CD4-positive, alpha-beta T cell (primary cell): ENCODE measurements at regions not wholly inside any gene's neighbourhood (a gene's known extent, or its start where the extent isn't known, plus 50 kb on each side); places are given as distances from the start of the nearest gene placed in this dataset.

Experiments
- ATAC-seq: fragments of 200-7000 bp; cut with Tn5 transposase; one replicate; pipeline ENCODE4 v1.10.0; 2022; ENCODE audit warnings: mild to moderate bottlenecking; ENCODE audit not compliant: poor library complexity
- CTCF ChIA-PET: fragments of 350-600 bp; sonication (Branson Sonifier 250); formaldehyde crosslinking; loops from one replicate; lab custom pipeline; 2021; ENCODE audit warnings: antibody characterized with exemption, inconsistent platforms; lab: Charles Lee
- POLR2A ChIA-PET: fragments of 350-600 bp; sonication (Branson Sonifier 250); formaldehyde crosslinking; loops from one replicate; lab custom pipeline; 2021; ENCODE audit warnings: antibody characterized with exemption, inconsistent platforms; lab: Charles Lee
- DNase-seq, 14 experiments: peaks; one replicate each; pipeline ENCODE4 v3.0.0-alpha.2; 2013 to 2020; ENCODE audit warnings: mixed read lengths in 2 of 14
- H3K27ac ChIP-seq, 2 donors: one replicate each; pipeline versions ENCODE4 v1.5.1 to v1.7.0; 2013; ENCODE audit warnings: low read length in 2 of 2, low read depth in 1 of 2, mild to moderate bottlenecking in 1 of 2
- H3K27me3 ChIP-seq, 2 experiments: 1 replicate in 1 of 2; 2 replicates in 1 of 2; pipeline versions ENCODE4 v1.6.1 to v1.7.0; 2013; ENCODE audit warnings: low read length in 2 of 2, control low read depth in 1 of 2, mild to moderate bottlenecking in 1 of 2, moderate library complexity in 1 of 2; ENCODE audit not compliant: insufficient read depth in 2 of 2, control insufficient read depth in 1 of 2
- H3K36me3 ChIP-seq: one replicate; pipeline ENCODE4 v1.6.1; 2013; ENCODE audit warnings: low read length, control low read depth; ENCODE audit not compliant: insufficient read depth
- H3K4me1 ChIP-seq: one replicate; pipeline ENCODE4 v1.6.1; 2013; ENCODE audit warnings: low read length, control low read depth; ENCODE audit not compliant: insufficient read depth
- H3K4me3 ChIP-seq: one replicate; pipeline ENCODE4 v1.5.1; 2013; ENCODE audit warnings: mild to moderate bottlenecking, low read length, moderate library complexity
- H3K9me3 ChIP-seq, 2 experiments: 1 replicate in 1 of 2; 2 replicates in 1 of 2; pipeline versions ENCODE4 v1.6.1 to v1.7.0; 2013; ENCODE audit warnings: low read length in 2 of 2, mild to moderate bottlenecking in 2 of 2, control low read depth in 1 of 2, moderate library complexity in 1 of 2; ENCODE audit not compliant: control insufficient read depth in 1 of 2, insufficient read depth in 1 of 2
- H3K27ac Mint-ChIP-seq: one replicate; pipeline ENCODE4 v1.8.0; 2020; ENCODE audit warnings: mixed read lengths
- H3K27me3 Mint-ChIP-seq: one replicate; pipeline ENCODE4 v1.8.0; 2021; ENCODE audit warnings: mixed read lengths
- H3K36me3 Mint-ChIP-seq: one replicate; pipeline ENCODE4 v1.8.0; 2021; ENCODE audit warnings: low read depth, mixed read lengths
- H3K4me1 Mint-ChIP-seq: one replicate; pipeline ENCODE4 v1.8.0; 2021; ENCODE audit warnings: low read depth, mixed read lengths
- H3K4me3 Mint-ChIP-seq: one replicate; pipeline ENCODE4 v1.8.0; 2020; ENCODE audit warnings: mild to moderate bottlenecking, mixed read lengths
- H3K9me3 Mint-ChIP-seq: one replicate; pipeline ENCODE4 v1.8.0; 2020; ENCODE audit warnings: mixed read lengths
- intact Hi-C, 2 experiments: fragments of 100-400 bp; cut with DNase I in 1 of 2; cut with micrococcal nuclease in 1 of 2; formaldehyde crosslinking; loops; one replicate each; pipeline versions ENCODE4 v1.15.1 to v1.9.0; 2023 to 2025; cut with DNase I, micrococcal nuclease
- TF ChIP-seq, protein P1 (sequence below): fragments of 200-600 bp; IDR thresholded peaks from one replicate; pipeline ENCODE4 v1.8.0; 2022; ENCODE audit warnings: antibody characterized with exemption, mild to moderate bottlenecking

DNA sequence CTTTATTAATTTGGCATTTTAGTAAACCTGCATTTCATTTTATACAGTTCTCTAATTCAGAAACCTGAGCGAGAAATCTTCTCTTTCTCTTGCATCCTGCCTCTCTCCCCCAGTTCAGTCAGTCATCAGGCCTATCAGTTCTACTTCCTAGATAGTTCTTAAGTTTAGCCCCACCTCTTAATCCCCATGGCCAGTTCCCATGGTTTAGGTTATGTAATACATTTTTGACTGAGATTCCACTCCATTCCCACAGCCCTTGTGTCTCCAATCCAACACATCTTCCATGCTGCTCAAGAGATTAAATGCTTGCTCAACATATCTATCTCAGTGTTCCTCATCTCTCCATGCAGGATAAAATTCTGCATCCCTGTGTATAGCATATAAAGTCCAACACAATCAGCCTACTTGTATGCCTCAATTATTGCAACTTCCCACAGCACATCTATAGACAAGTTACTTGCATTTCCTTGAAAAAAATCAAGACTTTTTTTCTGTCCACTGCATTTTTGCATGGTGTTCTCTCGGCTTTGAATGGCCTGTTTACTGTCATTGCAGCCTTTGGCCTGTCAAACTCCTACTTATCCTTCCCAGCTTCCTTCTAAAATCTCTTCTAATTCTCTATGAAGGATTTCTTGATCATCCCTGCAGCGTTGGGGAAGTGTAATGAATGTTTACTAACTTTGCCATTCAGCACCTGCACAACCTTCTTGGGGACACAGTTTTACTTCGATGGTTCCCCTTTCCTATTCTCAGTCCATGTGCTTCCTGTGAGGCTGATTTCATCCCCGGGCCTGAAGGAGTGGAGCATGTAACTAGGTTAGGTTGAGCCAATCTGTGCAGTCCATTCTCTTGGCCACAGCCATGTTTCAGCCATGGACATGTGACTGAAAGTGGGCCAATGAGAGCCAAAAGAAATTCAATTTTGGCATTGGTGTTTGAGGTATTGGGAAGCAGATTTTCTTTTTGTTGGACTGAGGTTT is 80.8 kb downstream of the DACT1 start:
- Histone ChIP-seq H3K9me3 (no peaks in the 10 kb centered on the region), H3K36me3 (no peaks in the 10 kb centered on the region), H3K27me3 (no peaks in the 10 kb centered on the region), H3K4me1 (no peaks in the 10 kb centered on the region), H3K27ac (no peak overlapping the region), H3K4me3 (no peak overlapping the region)
- Mint-ChIP-seq H3K4me1 (no peaks in the 10 kb centered on the region), H3K36me3 (no peaks in the 10 kb centered on the region), H3K27me3 (peaks cover 4% of the 10 kb centered on the region), H3K4me3 (no peak overlapping the region), H3K9me3 (no peaks in the 10 kb centered on the region), H3K27ac (no peak overlapping the region)
- intact Hi-C loops, result no loop called here
- ATAC-seq (no peak), DNase-seq (no peak)
- ChIA-PET CTCF (no interaction called here), POLR2A (no interaction called here)
- TF ChIP-seq, protein P1, sequence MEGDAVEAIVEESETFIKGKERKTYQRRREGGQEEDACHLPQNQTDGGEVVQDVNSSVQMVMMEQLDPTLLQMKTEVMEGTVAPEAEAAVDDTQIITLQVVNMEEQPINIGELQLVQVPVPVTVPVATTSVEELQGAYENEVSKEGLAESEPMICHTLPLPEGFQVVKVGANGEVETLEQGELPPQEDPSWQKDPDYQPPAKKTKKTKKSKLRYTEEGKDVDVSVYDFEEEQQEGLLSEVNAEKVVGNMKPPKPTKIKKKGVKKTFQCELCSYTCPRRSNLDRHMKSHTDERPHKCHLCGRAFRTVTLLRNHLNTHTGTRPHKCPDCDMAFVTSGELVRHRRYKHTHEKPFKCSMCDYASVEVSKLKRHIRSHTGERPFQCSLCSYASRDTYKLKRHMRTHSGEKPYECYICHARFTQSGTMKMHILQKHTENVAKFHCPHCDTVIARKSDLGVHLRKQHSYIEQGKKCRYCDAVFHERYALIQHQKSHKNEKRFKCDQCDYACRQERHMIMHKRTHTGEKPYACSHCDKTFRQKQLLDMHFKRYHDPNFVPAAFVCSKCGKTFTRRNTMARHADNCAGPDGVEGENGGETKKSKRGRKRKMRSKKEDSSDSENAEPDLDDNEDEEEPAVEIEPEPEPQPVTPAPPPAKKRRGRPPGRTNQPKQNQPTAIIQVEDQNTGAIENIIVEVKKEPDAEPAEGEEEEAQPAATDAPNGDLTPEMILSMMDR, result no peak

DNA sequence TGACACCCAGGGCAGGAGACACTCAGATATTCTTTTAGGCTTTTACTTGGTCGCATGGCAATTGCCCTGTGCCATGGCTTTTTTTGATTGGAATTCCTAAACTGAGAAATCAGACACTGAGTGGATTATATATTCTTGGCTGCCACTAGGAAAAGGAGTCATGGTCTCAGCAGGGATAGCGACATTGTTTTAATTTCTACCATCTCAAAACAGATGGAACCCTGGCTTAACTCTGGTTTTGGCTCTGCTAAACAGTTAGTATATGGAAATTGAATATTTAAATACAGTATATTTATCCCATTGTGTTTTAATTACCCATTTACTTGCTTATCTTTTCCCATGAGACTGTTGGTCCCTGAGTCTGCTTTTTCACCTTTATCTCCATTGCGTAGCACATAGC is 84.0 kb downstream of the DACT1 start:
- Histone ChIP-seq H3K4me3 (no peak overlapping the region), H3K4me1 (no peaks in the 10 kb centered on the region), H3K27ac (no peak overlapping the region), H3K27me3 (no peaks in the 10 kb centered on the region), H3K9me3 (no peaks in the 10 kb centered on the region), H3K36me3 (no peaks in the 10 kb centered on the region)
- H3K9me3 Mint-ChIP-seq, result no peaks in the 10 kb centered on the region
- POLR2A ChIA-PET, result no interaction called here
- ATAC-seq (no peak), DNase-seq (no peak)
- H3K27me3 Mint-ChIP-seq, result peaks cover 4% of the 10 kb centered on the region
- H3K27ac Mint-ChIP-seq, result no peak overlapping the region
- CTCF ChIA-PET, result no interaction called here
- no peaks in the 10 kb centered on the region for H3K36me3 Mint-ChIP-seq
- H3K4me3 Mint-ChIP-seq, result no peak overlapping the region
- TF ChIP-seq, protein P1, result no peak
- no peaks in the 10 kb centered on the region for H3K4me1 Mint-ChIP-seq
- intact Hi-C loops, result no loop called here

DNA sequence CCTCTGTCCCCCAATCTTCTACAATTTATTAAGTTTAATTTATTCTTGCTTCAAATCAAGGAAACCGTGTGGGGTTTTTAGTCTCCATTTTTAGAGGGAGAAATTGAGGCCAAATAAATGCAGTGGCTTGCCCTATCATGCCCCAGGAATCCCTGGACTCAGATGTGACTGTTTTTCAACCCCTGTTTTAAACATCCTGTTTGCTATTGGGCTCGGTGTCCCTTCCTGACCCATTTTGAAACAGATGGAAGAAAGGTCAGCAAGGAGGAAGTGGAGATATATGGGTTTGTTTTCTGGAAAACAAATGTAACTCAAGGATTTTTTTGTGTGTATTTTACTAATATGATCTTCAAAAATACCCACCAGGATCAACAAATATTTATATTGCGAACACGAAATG is 84.7 kb downstream of the DACT1 start:
- Mint-ChIP-seq H3K9me3 (no peaks in the 10 kb centered on the region), H3K27ac (no peak overlapping the region), H3K4me1 (no peaks in the 10 kb centered on the region), H3K4me3 (no peak overlapping the region), H3K36me3 (no peaks in the 10 kb centered on the region), H3K27me3 (peaks cover 4% of the 10 kb centered on the region)
- Histone ChIP-seq H3K9me3 (no peaks in the 10 kb centered on the region), H3K27me3 (no peaks in the 10 kb centered on the region), H3K4me3 (no peak overlapping the region), H3K27ac (no peak overlapping the region), H3K4me1 (no peaks in the 10 kb centered on the region), H3K36me3 (no peaks in the 10 kb centered on the region)
- no peak for ATAC-seq
- POLR2A ChIA-PET, result no interaction called here
- TF ChIP-seq, protein P1, result no peak
- DNase-seq, result no peak
- intact Hi-C loops, result no loop called here
- CTCF ChIA-PET, result no interaction called here
